ENCODE measurements at regions not wholly inside any gene's neighbourhood (a gene's known extent, or its start where the extent isn't known, plus 50 kb on each side); places are given as distances from the start of the nearest gene placed in this dataset.

DNA sequence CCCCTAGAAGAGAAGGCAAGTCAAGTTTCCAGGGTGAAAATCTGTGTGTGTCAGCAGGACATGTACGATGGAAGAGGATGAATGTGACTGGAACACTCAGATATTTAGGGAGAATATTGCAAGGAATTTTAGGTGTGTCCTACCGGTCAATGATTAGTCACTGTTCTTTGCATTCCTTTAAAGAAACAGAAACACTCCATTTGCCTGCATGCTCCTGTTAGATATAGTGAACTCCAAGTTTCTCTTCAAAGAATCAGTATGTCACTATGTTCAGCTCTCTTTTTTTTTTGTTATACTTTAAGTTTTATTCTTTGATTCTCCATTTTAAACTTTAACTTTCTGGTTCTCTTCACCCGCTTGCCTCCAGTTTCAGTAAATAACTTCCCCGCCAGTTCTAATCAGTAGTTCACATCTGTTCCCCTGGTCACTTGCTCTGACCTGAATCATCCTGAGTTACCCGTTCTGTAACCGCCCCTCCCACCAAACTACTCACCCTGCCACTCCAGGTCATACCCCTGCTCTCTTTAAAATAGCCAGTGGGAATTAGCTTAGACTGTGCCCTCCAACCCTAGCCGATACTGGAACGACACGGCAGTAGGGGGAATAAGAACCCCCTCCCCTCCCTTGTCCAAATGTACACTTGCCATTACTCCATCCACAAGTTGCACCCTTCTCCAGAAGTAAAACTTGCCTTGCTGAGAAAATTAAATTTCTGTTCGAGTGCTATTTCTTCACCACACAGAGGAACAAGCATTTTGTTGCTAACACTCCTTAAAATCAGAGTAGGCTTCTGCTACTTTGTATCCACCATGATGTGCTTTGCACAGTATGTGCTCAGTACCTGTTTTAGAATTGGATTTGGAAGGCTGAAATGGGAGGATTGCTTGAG, 268.4 kb downstream of the METTL4 start:
- TF ChIP-seq, protein P1, sequence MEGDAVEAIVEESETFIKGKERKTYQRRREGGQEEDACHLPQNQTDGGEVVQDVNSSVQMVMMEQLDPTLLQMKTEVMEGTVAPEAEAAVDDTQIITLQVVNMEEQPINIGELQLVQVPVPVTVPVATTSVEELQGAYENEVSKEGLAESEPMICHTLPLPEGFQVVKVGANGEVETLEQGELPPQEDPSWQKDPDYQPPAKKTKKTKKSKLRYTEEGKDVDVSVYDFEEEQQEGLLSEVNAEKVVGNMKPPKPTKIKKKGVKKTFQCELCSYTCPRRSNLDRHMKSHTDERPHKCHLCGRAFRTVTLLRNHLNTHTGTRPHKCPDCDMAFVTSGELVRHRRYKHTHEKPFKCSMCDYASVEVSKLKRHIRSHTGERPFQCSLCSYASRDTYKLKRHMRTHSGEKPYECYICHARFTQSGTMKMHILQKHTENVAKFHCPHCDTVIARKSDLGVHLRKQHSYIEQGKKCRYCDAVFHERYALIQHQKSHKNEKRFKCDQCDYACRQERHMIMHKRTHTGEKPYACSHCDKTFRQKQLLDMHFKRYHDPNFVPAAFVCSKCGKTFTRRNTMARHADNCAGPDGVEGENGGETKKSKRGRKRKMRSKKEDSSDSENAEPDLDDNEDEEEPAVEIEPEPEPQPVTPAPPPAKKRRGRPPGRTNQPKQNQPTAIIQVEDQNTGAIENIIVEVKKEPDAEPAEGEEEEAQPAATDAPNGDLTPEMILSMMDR (IDR thresholded peaks at IDR 0.05; ENCODE audit: extremely low read depth, low read depth, low read length), result no peak
- H2AFZ ChIP-seq (ENCODE audit: low read length), result no peak overlapping the region
- no peak overlapping the region for H3K4me3 ChIP-seq (ENCODE audit: insufficient read depth, low read length)
- H3K4me1 ChIP-seq (ENCODE audit: insufficient read depth, low read length), result peaks cover 7% of the 10 kb centered on the region
- DNase-seq (ENCODE audit: insufficient read length, low spot score, missing footprints), result no peak
- H3K36me3 ChIP-seq (ENCODE audit: insufficient read depth, low read length), result no peaks in the 10 kb centered on the region
- no peaks in the 10 kb centered on the region for H4K20me1 ChIP-seq (ENCODE audit: insufficient read depth, low read length)
- no peaks in the 10 kb centered on the region for H3K27me3 ChIP-seq (ENCODE audit: insufficient read depth, low read length)
- no peak overlapping the region for H3K4me2 ChIP-seq (ENCODE audit: insufficient read depth, low read length)
- no peaks in the 10 kb centered on the region for H3K9me3 ChIP-seq (ENCODE audit: low read depth, low read length)
- no peaks in the 10 kb centered on the region for H3K79me2 ChIP-seq (ENCODE audit: insufficient read depth, low read length)
- no peak overlapping the region for H3K27ac ChIP-seq (ENCODE audit: low read depth, low read length)

DNA sequence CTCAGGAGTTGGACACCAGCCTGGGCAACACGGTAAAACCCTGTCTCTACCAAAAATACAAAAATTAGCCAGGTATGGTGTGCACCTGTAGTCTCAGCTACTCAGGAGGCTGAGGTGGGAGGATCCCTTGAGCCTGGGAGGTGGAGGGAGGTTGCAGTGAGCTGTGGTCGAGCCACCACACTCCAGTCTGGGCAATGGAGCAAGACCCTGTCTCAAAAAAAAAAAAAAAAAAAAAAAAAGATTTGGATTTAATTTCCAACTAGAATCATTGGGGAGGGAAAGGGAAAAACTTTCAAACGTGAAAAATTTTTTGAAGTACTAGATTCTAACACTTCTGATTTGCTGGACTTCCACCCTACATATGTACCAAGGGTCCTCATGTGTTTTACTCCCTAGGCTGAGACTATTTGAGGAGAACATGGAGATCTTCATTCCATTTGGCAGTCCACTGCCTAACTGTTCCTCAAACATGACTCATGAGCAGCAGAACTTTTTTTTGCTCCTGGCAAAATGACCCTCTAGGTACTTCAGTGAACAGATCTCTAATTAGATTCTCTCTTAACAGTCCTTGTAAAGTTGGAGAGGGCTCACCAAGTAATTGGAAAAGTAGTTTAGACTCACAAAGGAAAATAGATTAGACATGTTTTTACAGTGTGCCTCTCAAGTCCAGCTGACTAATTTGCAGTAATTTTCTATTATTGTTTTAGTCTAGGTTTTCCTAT, 267.6 kb downstream of the METTL4 start:
- Histone ChIP-seq H3K4me2 (ENCODE audit: insufficient read depth, low read length) (no peak overlapping the region), H3K4me3 (ENCODE audit: insufficient read depth, low read length) (no peak overlapping the region), H4K20me1 (ENCODE audit: insufficient read depth, low read length) (no peaks in the 10 kb centered on the region), H3K27me3 (ENCODE audit: insufficient read depth, low read length) (no peaks in the 10 kb centered on the region), H3K27ac (ENCODE audit: low read depth, low read length) (no peak overlapping the region), H2AFZ (ENCODE audit: low read length) (no peak overlapping the region), H3K36me3 (ENCODE audit: insufficient read depth, low read length) (no peaks in the 10 kb centered on the region), H3K4me1 (ENCODE audit: insufficient read depth, low read length) (peaks cover 7% of the 10 kb centered on the region), H3K79me2 (ENCODE audit: insufficient read depth, low read length) (no peaks in the 10 kb centered on the region), H3K9me3 (ENCODE audit: low read depth, low read length) (no peaks in the 10 kb centered on the region)
- no peak for DNase-seq (ENCODE audit: insufficient read length, low spot score, missing footprints)
- TF ChIP-seq, protein P1 (IDR thresholded peaks at IDR 0.05; ENCODE audit: extremely low read depth, low read depth, low read length), result no peak

DNA sequence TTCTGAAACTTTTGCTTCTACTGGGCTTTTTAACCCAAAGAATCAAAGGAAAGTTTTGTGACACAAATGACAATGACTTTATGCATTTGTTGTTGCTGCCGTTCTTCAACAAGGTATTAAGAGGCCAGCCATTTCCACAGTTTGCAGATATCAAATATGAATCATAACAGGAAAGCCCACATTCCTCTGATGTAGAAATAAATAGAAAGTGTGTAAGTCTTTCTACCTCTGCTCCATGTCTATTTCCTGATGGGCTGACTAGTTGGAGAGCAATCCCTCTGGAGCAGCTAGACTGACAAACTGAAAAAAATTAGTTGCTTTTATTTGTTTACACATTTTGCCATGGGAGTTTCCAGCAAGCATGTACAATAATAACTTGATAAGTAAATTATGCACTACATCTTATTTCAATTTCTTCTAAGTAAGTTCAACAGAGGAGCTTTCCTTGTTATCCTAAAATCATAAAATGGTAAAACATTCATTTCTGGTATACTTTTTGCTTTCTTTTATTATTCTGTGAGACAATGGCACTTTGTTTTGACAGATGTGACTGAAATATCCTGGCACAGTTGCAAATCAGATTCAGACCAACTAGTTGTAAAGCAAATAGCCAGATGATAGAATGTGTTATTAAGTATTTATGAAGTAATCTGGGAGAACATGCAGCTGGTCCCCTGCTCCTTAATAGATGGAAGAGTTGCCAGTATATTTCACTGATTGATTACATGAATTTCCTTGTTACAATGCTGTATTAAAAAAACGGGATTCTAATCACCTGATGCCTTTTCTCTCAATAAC, 266.7 kb downstream of the METTL4 start:
- TF ChIP-seq, protein P1 (IDR thresholded peaks at IDR 0.05; ENCODE audit: extremely low read depth, low read depth, low read length), result no peak
- Histone ChIP-seq H3K4me3 (ENCODE audit: insufficient read depth, low read length) (no peak overlapping the region), H3K79me2 (ENCODE audit: insufficient read depth, low read length) (no peaks in the 10 kb centered on the region), H3K4me2 (ENCODE audit: insufficient read depth, low read length) (no peak overlapping the region), H3K27ac (ENCODE audit: low read depth, low read length) (no peak overlapping the region), H3K9me3 (ENCODE audit: low read depth, low read length) (no peaks in the 10 kb centered on the region), H2AFZ (ENCODE audit: low read length) (no peak overlapping the region), H4K20me1 (ENCODE audit: insufficient read depth, low read length) (no peaks in the 10 kb centered on the region), H3K27me3 (ENCODE audit: insufficient read depth, low read length) (no peaks in the 10 kb centered on the region), H3K4me1 (ENCODE audit: insufficient read depth, low read length) (peaks cover 7% of the 10 kb centered on the region), H3K36me3 (ENCODE audit: insufficient read depth, low read length) (no peaks in the 10 kb centered on the region)
- no peak for DNase-seq (ENCODE audit: insufficient read length, low spot score, missing footprints)

All from osteoblast (primary cell).